Astrocyte (in vitro differentiated cells and primary cell): ENCODE measurements at regions not wholly inside any gene's neighbourhood (a gene's known extent, or its start where the extent isn't known, plus 50 kb on each side); places are given as distances from the start of the nearest gene placed in this dataset.

Source experiments
- EZH2 ChIP-seq: IDR thresholded peaks from 2 replicates; pipeline ENCODE4 v1.6.1; 2012; ENCODE audit warnings: mild to moderate bottlenecking, low read length, inconsistent platforms; ENCODE audit not compliant: insufficient read depth
- TF ChIP-seq, protein P1 (sequence below): IDR thresholded peaks from 2 replicates; pipeline ENCODE4 v1.5.1; 2011; ENCODE audit warnings: low read depth, mild to moderate bottlenecking, inconsistent platforms, low read length, moderate library complexity; ENCODE audit not compliant: insufficient read depth

- TF ChIP-seq, protein P1, sequence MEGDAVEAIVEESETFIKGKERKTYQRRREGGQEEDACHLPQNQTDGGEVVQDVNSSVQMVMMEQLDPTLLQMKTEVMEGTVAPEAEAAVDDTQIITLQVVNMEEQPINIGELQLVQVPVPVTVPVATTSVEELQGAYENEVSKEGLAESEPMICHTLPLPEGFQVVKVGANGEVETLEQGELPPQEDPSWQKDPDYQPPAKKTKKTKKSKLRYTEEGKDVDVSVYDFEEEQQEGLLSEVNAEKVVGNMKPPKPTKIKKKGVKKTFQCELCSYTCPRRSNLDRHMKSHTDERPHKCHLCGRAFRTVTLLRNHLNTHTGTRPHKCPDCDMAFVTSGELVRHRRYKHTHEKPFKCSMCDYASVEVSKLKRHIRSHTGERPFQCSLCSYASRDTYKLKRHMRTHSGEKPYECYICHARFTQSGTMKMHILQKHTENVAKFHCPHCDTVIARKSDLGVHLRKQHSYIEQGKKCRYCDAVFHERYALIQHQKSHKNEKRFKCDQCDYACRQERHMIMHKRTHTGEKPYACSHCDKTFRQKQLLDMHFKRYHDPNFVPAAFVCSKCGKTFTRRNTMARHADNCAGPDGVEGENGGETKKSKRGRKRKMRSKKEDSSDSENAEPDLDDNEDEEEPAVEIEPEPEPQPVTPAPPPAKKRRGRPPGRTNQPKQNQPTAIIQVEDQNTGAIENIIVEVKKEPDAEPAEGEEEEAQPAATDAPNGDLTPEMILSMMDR = no peak
- no peak for TF ChIP-seq EZH2
Measured at GRCh38 chr7:24483804-24484203, 89.4 kb upstream of the PALS2 start.
